Tibial nerve (tissue), 4 donors: ENCODE measurements at regions not wholly inside any gene's neighbourhood (a gene's known extent, or its start where the extent isn't known, plus 50 kb on each side); places are given as distances from the start of the nearest gene placed in this dataset.

Experiments used
- CTCF ChIP-seq, 5 experiments: fragments of 200-600 bp in 3 of 5; fragments of 450-650 bp in 2 of 5; sonication (generic) in 3 of 5; IDR thresholded peaks; one replicate each; pipeline ENCODE4 v1.5.1; 2016 to 2019; ENCODE audit warnings: antibody characterized with exemption in 5 of 5, mild to moderate bottlenecking in 3 of 5, moderate library complexity in 2 of 5
- EP300 ChIP-seq, 2 donors: sonication (generic); formaldehyde crosslinking; IDR thresholded peaks; one replicate each; pipeline ENCODE4 v1.6.1; 2017; ENCODE audit warnings: antibody characterized with exemption in 2 of 2, mild to moderate bottlenecking in 1 of 2
- POLR2A ChIP-seq, 2 donors: fragments of 450-650 bp; IDR thresholded peaks; one replicate each; pipeline ENCODE4 v1.6.1; 2017; ENCODE audit warnings: antibody characterized with exemption in 2 of 2, mild to moderate bottlenecking in 2 of 2, moderate library complexity in 2 of 2

DNA sequence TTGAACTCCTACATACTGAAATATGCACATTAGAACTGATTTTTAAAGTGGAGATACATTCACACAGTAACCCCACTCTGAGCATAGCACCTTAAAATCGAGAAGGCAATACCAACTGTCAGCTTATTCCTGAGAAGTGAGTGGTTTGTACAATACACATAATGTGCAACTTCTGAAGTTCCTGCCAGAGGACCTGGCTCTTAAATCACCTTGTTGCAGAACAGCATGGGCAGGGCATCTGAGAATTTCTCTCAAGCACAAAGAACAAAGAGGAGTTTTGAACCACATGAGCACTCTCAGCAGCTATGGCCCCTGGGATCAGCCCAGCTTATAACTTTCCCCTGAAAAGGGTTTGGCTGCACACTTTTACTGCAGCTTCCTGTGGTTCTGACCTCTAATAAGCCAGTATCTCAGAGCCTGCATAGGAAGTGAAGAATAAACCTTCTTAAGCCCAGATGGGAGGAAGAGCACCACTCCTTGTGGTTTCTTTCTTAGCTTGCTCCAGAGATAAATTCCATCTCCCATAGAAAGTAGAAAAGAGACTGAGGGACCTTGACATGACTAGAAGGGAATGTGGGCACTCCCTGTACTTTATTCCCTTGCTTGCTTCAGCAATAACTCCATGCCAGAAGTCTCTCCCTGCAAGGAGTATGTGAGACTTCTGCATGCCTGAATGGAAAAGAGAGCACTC is 862.3 kb downstream of the SUCLG1 start:
- TF ChIP-seq CTCF (IDR thresholded peaks at IDR 0.05): no peak
- no peak for TF ChIP-seq POLR2A (IDR thresholded peaks at IDR 0.05)
- no peak for TF ChIP-seq EP300 (IDR thresholded peaks at IDR 0.05)
